Smooth muscle cell (in vitro differentiated cells): ENCODE measurements at regions not wholly inside any gene's neighbourhood (a gene's known extent, or its start where the extent isn't known, plus 50 kb on each side); places are given as distances from the start of the nearest gene placed in this dataset.

Source experiments
- DNase-seq: peaks from one replicate; lab custom pipeline; 2025; ENCODE audit not compliant: unreplicated experiment; lab: John Stamatoyannopoulos, UW
- H2AFZ ChIP-seq: fragments of 200-600 bp; sonication (generic); 2 replicates; pipeline ENCODE4 v1.6.0; 2016; ENCODE audit warnings: antibody characterized with exemption, low read depth, mild to moderate bottlenecking
- H3F3A ChIP-seq: fragments of 200-600 bp; sonication (generic); 2 replicates; pipeline ENCODE4 v1.6.0; 2017; ENCODE audit warnings: antibody characterized with exemption, low read depth
- H3K27ac ChIP-seq: fragments of 200-600 bp; sonication (generic); 2 replicates; pipeline ENCODE4 v1.5.1; 2016; ENCODE audit warnings: low read depth, mild to moderate bottlenecking
- H3K27me3 ChIP-seq: fragments of 200-600 bp; sonication (generic); 2 replicates; pipeline ENCODE4 v1.6.1; 2016; ENCODE audit warnings: low read depth, mild to moderate bottlenecking
- H3K36me3 ChIP-seq: fragments of 200-600 bp; sonication (generic); 2 replicates; pipeline ENCODE4 v1.5.1; 2016; ENCODE audit warnings: low read depth
- H3K4me1 ChIP-seq: fragments of 200-600 bp; sonication (generic); 2 replicates; pipeline ENCODE4 v1.5.1; 2016; ENCODE audit warnings: low read depth
- H3K4me2 ChIP-seq: fragments of 200-600 bp; sonication (generic); 2 replicates; pipeline ENCODE4 v1.6.0; 2016; ENCODE audit warnings: mild to moderate bottlenecking
- H3K4me3 ChIP-seq: fragments of 200-600 bp; sonication (generic); 2 replicates; pipeline ENCODE4 v1.5.1; 2016; ENCODE audit warnings: mild to moderate bottlenecking
- H3K79me2 ChIP-seq: fragments of 200-600 bp; sonication (generic); 2 replicates; pipeline ENCODE4 v1.6.0; 2016; ENCODE audit warnings: low read depth, mild to moderate bottlenecking
- H3K9ac ChIP-seq: fragments of 200-600 bp; sonication (generic); 2 replicates; pipeline ENCODE4 v1.6.0; 2016; ENCODE audit warnings: low read depth
- H3K9me3 ChIP-seq: fragments of 200-600 bp; sonication (generic); replicated peaks from 2 replicates; pipeline ENCODE4 v1.5.1; 2016; ENCODE audit warnings: low read depth
- H4K20me1 ChIP-seq: fragments of 200-600 bp; sonication (generic); 2 replicates; pipeline ENCODE4 v1.6.0; 2016; ENCODE audit warnings: low read depth
- CTCF ChIP-seq: fragments of 200-600 bp; sonication (generic); IDR thresholded peaks from 2 replicates; pipeline ENCODE4 v1.5.1; 2017; ENCODE audit warnings: borderline replicate concordance, mild to moderate bottlenecking, antibody characterized with exemption; ENCODE audit not compliant: insufficient read depth, poor library complexity, severe bottlenecking
- WGBS: methylation state at CpG from one replicate; pipeline ENCODE4 v1.1.7; 2016; ENCODE audit warnings: low lambda C conversion rate; 5-methylcytosine and 5-hydroxymethylcytosine counted together

GRCh38 chr2:103945083-103945482, 908.8 kb upstream of the POU3F3 start:
- no peak overlapping the region for H2AFZ ChIP-seq
- no peak for DNase-seq
- H4K20me1 ChIP-seq = no peaks in the 10 kb centered on the region
- H3K79me2 ChIP-seq = no peaks in the 10 kb centered on the region
- no peak overlapping the region for H3K9ac ChIP-seq
- H3K36me3 ChIP-seq = no peaks in the 10 kb centered on the region
- H3K4me3 ChIP-seq = no peak overlapping the region
- H3K9me3 ChIP-seq = no peaks in the 10 kb centered on the region
- no peaks in the 10 kb centered on the region for H3K27me3 ChIP-seq
- no peak overlapping the region for H3K4me2 ChIP-seq
- no peaks in the 10 kb centered on the region for H3K4me1 ChIP-seq
- no peak overlapping the region for H3K27ac ChIP-seq
- 84% methylated on average over 2 of the region's 2 CpGs for WGBS
- TF ChIP-seq CTCF = no peak
- no peaks in the 10 kb centered on the region for H3F3A ChIP-seq

- Histone ChIP-seq H3K27ac (no peak overlapping the region), H3K4me3 (no peak overlapping the region), H3K9me3 (no peaks in the 10 kb centered on the region), H3K4me1 (no peaks in the 10 kb centered on the region), H3K36me3 (no peaks in the 10 kb centered on the region), H3K9ac (no peak overlapping the region), H2AFZ (no peak overlapping the region), H3K79me2 (no peaks in the 10 kb centered on the region), H4K20me1 (no peaks in the 10 kb centered on the region), H3F3A (no peaks in the 10 kb centered on the region), H3K27me3 (peaks cover 10% of the 10 kb centered on the region), H3K4me2 (no peak overlapping the region)
- 40% methylated on average over 9 of the region's 9 CpGs for WGBS
- TF ChIP-seq CTCF = peak; percentile 76
- DNase-seq = no peak
Measured at GRCh38 chr2:103959174-103960128, 894.5 kb upstream of the POU3F3 start.

- no peaks in the 10 kb centered on the region for H3K36me3 ChIP-seq
- H2AFZ ChIP-seq = no peak overlapping the region
- H3K27me3 ChIP-seq = peaks cover 10% of the 10 kb centered on the region
- H3K4me3 ChIP-seq = no peak overlapping the region
- DNase-seq = no peak
- H3K9me3 ChIP-seq = no peaks in the 10 kb centered on the region
- H3K27ac ChIP-seq = no peak overlapping the region
- no peaks in the 10 kb centered on the region for H3K79me2 ChIP-seq
- no peaks in the 10 kb centered on the region for H3F3A ChIP-seq
- H4K20me1 ChIP-seq = no peaks in the 10 kb centered on the region
- no peak overlapping the region for H3K4me2 ChIP-seq
- 93% methylated on average over 1 of the region's 1 CpG for WGBS
- TF ChIP-seq CTCF = no peak
- no peaks in the 10 kb centered on the region for H3K4me1 ChIP-seq
- H3K9ac ChIP-seq = no peak overlapping the region
Measured at GRCh38 chr2:103960129-103960513, 893.8 kb upstream of the POU3F3 start.

GRCh38 chr2:103960951-103961350, 893.0 kb upstream of the POU3F3 start:
- no peaks in the 10 kb centered on the region for H3K4me1 ChIP-seq
- no peaks in the 10 kb centered on the region for H3K9me3 ChIP-seq
- H3K9ac ChIP-seq = no peak overlapping the region
- no peak for DNase-seq
- no peak overlapping the region for H3K27ac ChIP-seq
- no peaks in the 10 kb centered on the region for H3K79me2 ChIP-seq
- 78% methylated on average over 6 of the region's 6 CpGs for WGBS
- H3K36me3 ChIP-seq = no peaks in the 10 kb centered on the region
- H3K27me3 ChIP-seq = peaks cover 10% of the 10 kb centered on the region
- no peak overlapping the region for H2AFZ ChIP-seq
- H3K4me3 ChIP-seq = no peak overlapping the region
- H3K4me2 ChIP-seq = no peak overlapping the region
- no peak for TF ChIP-seq CTCF
- no peaks in the 10 kb centered on the region for H3F3A ChIP-seq
- H4K20me1 ChIP-seq = no peaks in the 10 kb centered on the region
